PFSK-1 (cell line): ENCODE measurements at regions not wholly inside any gene's neighbourhood (a gene's known extent, or its start where the extent isn't known, plus 50 kb on each side); places are given as distances from the start of the nearest gene placed in this dataset.

Experiments used
- REST ChIP-seq, 2 experiments: IDR thresholded peaks; 2 replicates each; pipeline versions ENCODE4 v1.6.1 to v1.8.0; 2011 to 2012; ENCODE audit warnings: low read depth in 2 of 2, low read length in 2 of 2, control low read depth in 1 of 2, inconsistent platforms in 1 of 2, mild to moderate bottlenecking in 1 of 2, moderate library complexity in 1 of 2; ENCODE audit not compliant: insufficient read depth in 1 of 2
- SIN3A ChIP-seq: IDR thresholded peaks from 2 replicates; pipeline ENCODE4 v1.6.1; 2012; ENCODE audit warnings: mild to moderate bottlenecking, low read length, moderate library complexity, borderline replicate concordance; ENCODE audit not compliant: insufficient read depth
- TAF1 ChIP-seq: IDR thresholded peaks from 2 replicates; pipeline ENCODE4 v1.6.1; 2012; ENCODE audit warnings: low read length, control low read depth, borderline replicate concordance; ENCODE audit not compliant: insufficient read depth

DNA sequence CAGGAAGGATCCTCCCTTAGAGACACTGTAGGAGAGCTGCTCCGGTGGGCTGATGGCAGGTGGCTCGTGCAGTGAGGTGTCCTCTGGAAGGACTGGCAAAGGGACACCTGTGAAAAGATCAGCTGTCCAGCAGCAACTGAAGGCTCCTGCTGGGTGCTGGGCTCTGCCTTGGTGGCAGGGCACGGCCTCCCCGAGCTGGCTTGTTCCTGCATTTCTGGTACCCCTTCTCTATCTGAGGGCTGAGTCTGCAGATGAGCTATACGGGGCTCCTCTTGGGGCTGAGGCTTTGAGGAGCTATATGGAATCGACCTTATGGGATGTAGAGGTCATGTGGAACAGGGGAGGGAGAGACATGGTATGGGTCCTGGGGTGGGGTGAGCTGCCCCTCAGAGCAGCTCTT is 875.8 kb downstream of the BRD1 start:
- TF ChIP-seq TAF1, result no peak
- no peak for TF ChIP-seq REST (IDR thresholded peaks at IDR 0.05; ENCODE audit: insufficient read depth in 1 of 2, low read depth in 2 of 2, low read length in 2 of 2)
- no peak for TF ChIP-seq SIN3A
